Astrocyte of the spinal cord (primary cell): ENCODE measurements at regions not wholly inside any gene's neighbourhood (a gene's known extent, or its start where the extent isn't known, plus 50 kb on each side); places are given as distances from the start of the nearest gene placed in this dataset.
A peak's percentile ranks its signal among the peaks of the same experiment; 100 is the strongest.

Source experiments
- DNase-seq: peaks from one replicate; pipeline ENCODE4 v3.0.0; 2011; ENCODE audit warnings: low read depth, low spot score
- H3K4me3 ChIP-seq: 2 replicates; pipeline ENCODE4 v1.5.1; 2011; ENCODE audit warnings: low read depth, mild to moderate bottlenecking, low read length, moderate library complexity
- in situ Hi-C: cut with HindIII; loops from 2 replicates; pipeline ENCODE4 v1.10.0; 2017; ENCODE audit warnings: low sequenced_read_pairs
- TF ChIP-seq, protein P1 (sequence below): IDR thresholded peaks from 2 replicates; pipeline ENCODE4 v1.5.1; 2012; ENCODE audit warnings: low read depth, mild to moderate bottlenecking, low read length, inconsistent platforms

GRCh38 chr7:1364906-1365570 lies 94.2 kb downstream of the MICALL2 start:
- no peak for DNase-seq
- H3K4me3 ChIP-seq, result no peak overlapping the region
- TF ChIP-seq, protein P1, sequence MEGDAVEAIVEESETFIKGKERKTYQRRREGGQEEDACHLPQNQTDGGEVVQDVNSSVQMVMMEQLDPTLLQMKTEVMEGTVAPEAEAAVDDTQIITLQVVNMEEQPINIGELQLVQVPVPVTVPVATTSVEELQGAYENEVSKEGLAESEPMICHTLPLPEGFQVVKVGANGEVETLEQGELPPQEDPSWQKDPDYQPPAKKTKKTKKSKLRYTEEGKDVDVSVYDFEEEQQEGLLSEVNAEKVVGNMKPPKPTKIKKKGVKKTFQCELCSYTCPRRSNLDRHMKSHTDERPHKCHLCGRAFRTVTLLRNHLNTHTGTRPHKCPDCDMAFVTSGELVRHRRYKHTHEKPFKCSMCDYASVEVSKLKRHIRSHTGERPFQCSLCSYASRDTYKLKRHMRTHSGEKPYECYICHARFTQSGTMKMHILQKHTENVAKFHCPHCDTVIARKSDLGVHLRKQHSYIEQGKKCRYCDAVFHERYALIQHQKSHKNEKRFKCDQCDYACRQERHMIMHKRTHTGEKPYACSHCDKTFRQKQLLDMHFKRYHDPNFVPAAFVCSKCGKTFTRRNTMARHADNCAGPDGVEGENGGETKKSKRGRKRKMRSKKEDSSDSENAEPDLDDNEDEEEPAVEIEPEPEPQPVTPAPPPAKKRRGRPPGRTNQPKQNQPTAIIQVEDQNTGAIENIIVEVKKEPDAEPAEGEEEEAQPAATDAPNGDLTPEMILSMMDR, result no peak
- in situ Hi-C loops, result no loop called here

DNA sequence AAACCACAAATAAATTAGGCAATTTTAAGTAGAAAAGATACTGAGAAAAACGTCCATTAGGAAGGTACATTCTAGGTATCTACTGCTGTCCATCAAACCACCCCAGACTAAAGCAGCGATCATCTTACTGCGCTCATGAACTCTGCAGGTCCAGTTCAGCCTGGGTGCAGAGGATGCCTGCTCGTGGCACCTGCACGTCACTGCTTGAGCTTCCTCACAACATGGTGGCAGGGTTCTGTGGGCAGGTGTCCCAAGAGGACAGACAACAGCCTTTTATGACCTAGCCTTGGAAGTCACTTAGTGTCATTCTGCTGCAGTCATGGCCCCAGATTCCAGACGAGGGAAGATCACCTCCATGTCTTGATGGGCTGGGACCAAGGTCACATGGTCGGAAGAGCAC lies 93.4 kb downstream of the MICALL2 start:
- H3K4me3 ChIP-seq, result no peak overlapping the region
- in situ Hi-C loops, result no loop called here
- no peak for DNase-seq
- TF ChIP-seq, protein P1, result no peak

- TF ChIP-seq, protein P1, result no peak
- in situ Hi-C loops, result no loop called here
- no peak overlapping the region for H3K4me3 ChIP-seq
- no peak for DNase-seq
These were observed 92.4 kb downstream of the MICALL2 start for GRCh38 chr7:1366801-1367405.

- TF ChIP-seq, protein P1, result no peak
- no peak for DNase-seq
- in situ Hi-C loops, result no loop called here
- H3K4me3 ChIP-seq, result no peak overlapping the region
These were observed 91.6 kb downstream of the MICALL2 start for GRCh38 chr7:1367501-1368183.

GRCh38 chr7:1368184-1368681 lies 91.0 kb downstream of the MICALL2 start:
- DNase-seq, result no peak
- H3K4me3 ChIP-seq, result no peak overlapping the region
- TF ChIP-seq, protein P1, result no peak
- in situ Hi-C loops, result no loop called here

- TF ChIP-seq, protein P1, result peak; percentile 13
- in situ Hi-C loops, result no loop called here
- no peak for DNase-seq
- H3K4me3 ChIP-seq, result no peak overlapping the region
These were observed 90.3 kb downstream of the MICALL2 start for GRCh38 chr7:1368682-1369571.
